ENCODE measurements at regions not wholly inside any gene's neighbourhood (a gene's known extent, or its start where the extent isn't known, plus 50 kb on each side); places are given as distances from the start of the nearest gene placed in this dataset.

- Histone ChIP-seq H3K27me3 (ENCODE audit: insufficient read depth, low read length) (no peaks in the 10 kb centered on the region), H2AFZ (ENCODE audit: low read length) (no peak overlapping the region)
- DNase-seq = peak; percentile 67
These were observed 913.8 kb upstream of the SLITRK5 start for GRCh38 chr13:86757236-86757978.

More at GRCh38 chr13:86757236-86757978, 913.8 kb upstream of the SLITRK5 start:
- Mint-ChIP-seq H3K27ac (peak overlapping the region in 1 of 3 experiments; percentile 59; a peak in 3 of 7 replicates), H3K4me3 (no peak overlapping the region), H3K36me3 (ENCODE audit: insufficient read depth in 1 of 3, low read depth in 3 of 3) (no peaks in the 10 kb centered on the region; a peak in 2 of 7 replicates), H3K27me3 (ENCODE audit: low read depth) (no peaks in the 10 kb centered on the region; the same call in 1 of the 2 replicates), H3K9me3 (peaks cover 0 to 7% of the 10 kb centered on the region in 2 experiments; a peak in 4 of 5 replicates), H3K4me1 (peaks cover 5 to 9% of the 10 kb centered on the region in 2 experiments)
- Histone ChIP-seq H2BK5ac (ENCODE audit: insufficient read length, low read length) (no peak overlapping the region), H3K4me2 (ENCODE audit: insufficient read depth, insufficient read length, low read length) (no peak overlapping the region), H3K79me1 (ENCODE audit: insufficient read depth, low read depth, low read length, poor library complexity, severe bottlenecking) (no peaks in the 10 kb centered on the region), H4K20me1 (ENCODE audit: control insufficient read depth, insufficient read depth, insufficient read length) (no peaks in the 10 kb centered on the region), H3K18ac (ENCODE audit: insufficient read length, low read depth, low read length) (no peak overlapping the region), H4K8ac (replicated peaks; ENCODE audit: insufficient read length, low read depth, low read length) (no peak overlapping the region), H2AK5ac (ENCODE audit: insufficient read length, low read length) (no peak overlapping the region), H3K23ac (ENCODE audit: insufficient read length, low read depth, low read length) (no peak overlapping the region), H2BK120ac (ENCODE audit: low read depth, low read length, poor library complexity, severe bottlenecking) (no peak overlapping the region), H3K4ac (ENCODE audit: low read depth, low read length) (no peak overlapping the region), H2BK12ac (ENCODE audit: insufficient read length, low read depth, low read length) (no peak overlapping the region), H3T11ph (ENCODE audit: low read length) (no peak overlapping the region), H3K23me2 (ENCODE audit: insufficient read length, low read depth, low read length, poor library complexity, severe bottlenecking) (no peaks in the 10 kb centered on the region), H2BK20ac (ENCODE audit: low read depth, low read length, poor library complexity, severe bottlenecking) (no peak overlapping the region), H3K27ac (ENCODE audit: insufficient read length, low read depth, low read length) (no peak overlapping the region), H3K4me1 (ENCODE audit: insufficient read depth, low read length) (no peaks in the 10 kb centered on the region), H3K9ac (ENCODE audit: extremely low read depth, insufficient read length, low read length) (no peak overlapping the region), H3K9me3 (ENCODE audit: control insufficient read depth, low read depth, low read length) (no peaks in the 10 kb centered on the region), H3K79me2 (ENCODE audit: insufficient read depth, low read length) (no peaks in the 10 kb centered on the region), H3K14ac (ENCODE audit: insufficient read depth, low read length) (no peak overlapping the region), H2BK15ac (ENCODE audit: low read depth, low read length) (no peak overlapping the region), H3K56ac (ENCODE audit: insufficient read length, low read depth, low read length) (no peak overlapping the region), H4K91ac (ENCODE audit: insufficient read length, low read depth, low read length) (no peak overlapping the region), H4K5ac (ENCODE audit: insufficient read length, low read depth, low read length) (no peak overlapping the region)
- no CpG with 5 or more reads among the region's 9 CpGs for WGBS (ENCODE audit: extremely low coverage, insufficient read length, low lambda C conversion rate)
- no peak for TF ChIP-seq CTCF (conservative IDR thresholded peaks at IDR 0.05)

Data from H9 (cell line).